HepG2 (cell line): ENCODE measurements at regions not wholly inside any gene's neighbourhood (a gene's known extent, or its start where the extent isn't known, plus 50 kb on each side); places are given as distances from the start of the nearest gene placed in this dataset.

Experiments
- NKX3-1 ChIP-seq: sonication (generic); formaldehyde crosslinking; IDR thresholded peaks from 2 replicates; pipeline ENCODE4 v1.5.0; 2020; ENCODE audit warnings: missing genetic modification reagents
- RAD21 ChIP-seq: fragments of 450-650 bp; formaldehyde crosslinking; IDR thresholded peaks from 2 replicates; pipeline ENCODE4 v1.5.0; 2020; ENCODE audit warnings: mild to moderate bottlenecking
- ZNF563 ChIP-seq: sonication (generic); formaldehyde crosslinking; IDR thresholded peaks from 2 replicates; pipeline ENCODE4 v1.8.0; 2022; ENCODE audit warnings: mild to moderate bottlenecking, moderate library complexity, missing genetic modification reagents
- TF ChIP-seq, protein P1 (sequence below), 2 experiments: sonication (generic) in 1 of 2; formaldehyde crosslinking in 1 of 2; IDR thresholded peaks; 2 replicates each; pipeline versions ENCODE4 v1.4.0 to v1.6.1; 2018 to 2020; ENCODE audit warnings: missing genetic modification reagents in 2 of 2, borderline replicate concordance in 1 of 2, low read depth in 1 of 2, mild to moderate bottlenecking in 1 of 2, missing biosample characterization in 1 of 2

DNA sequence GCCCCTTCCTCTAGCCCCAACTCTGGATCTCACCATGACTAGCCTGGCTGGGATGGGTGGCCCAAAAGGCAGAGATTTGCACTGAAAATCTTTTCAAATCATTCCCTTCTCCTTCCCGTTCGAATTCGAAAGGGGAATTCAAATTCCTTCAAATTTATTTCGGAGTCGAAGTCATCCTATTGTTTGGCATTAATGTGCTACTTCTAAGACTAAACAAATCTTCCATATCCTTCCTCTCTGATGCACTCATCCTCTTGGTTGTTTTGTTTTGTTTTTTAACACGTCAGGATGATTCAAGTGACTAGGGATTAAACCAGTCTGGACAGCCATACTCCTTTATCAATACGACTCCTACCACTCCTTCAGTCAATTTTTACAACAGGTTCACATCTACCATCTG, 95.5 kb upstream of the SGIP1 start:
- TF ChIP-seq RAD21 (CRISPR knock-in tag) (no peak), NKX3-1 (CRISPR knock-in tag) (no peak), ZNF563 (no peak)
- TF ChIP-seq, protein P1, sequence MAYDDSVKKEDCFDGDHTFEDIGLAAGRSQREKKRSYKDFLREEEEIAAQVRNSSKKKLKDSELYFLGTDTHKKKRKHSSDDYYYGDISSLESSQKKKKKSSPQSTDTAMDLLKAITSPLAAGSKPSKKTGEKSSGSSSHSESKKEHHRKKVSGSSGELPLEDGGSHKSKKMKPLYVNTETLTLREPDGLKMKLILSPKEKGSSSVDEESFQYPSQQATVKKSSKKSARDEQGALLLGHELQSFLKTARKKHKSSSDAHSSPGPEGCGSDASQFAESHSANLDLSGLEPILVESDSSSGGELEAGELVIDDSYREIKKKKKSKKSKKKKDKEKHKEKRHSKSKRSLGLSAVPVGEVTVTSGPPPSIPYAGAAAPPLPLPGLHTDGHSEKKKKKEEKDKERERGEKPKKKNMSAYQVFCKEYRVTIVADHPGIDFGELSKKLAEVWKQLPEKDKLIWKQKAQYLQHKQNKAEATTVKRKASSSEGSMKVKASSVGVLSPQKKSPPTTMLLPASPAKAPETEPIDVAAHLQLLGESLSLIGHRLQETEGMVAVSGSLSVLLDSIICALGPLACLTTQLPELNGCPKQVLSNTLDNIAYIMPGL (CRISPR knock-in tag; IDR thresholded peaks at IDR 0.05; ENCODE audit: borderline replicate concordance in 1 of 2, low read depth in 1 of 2) = no peak
